PC-3 (cell line): ENCODE measurements at regions not wholly inside any gene's neighbourhood (a gene's known extent, or its start where the extent isn't known, plus 50 kb on each side); places are given as distances from the start of the nearest gene placed in this dataset.
A peak's percentile ranks its signal among the peaks of the same experiment; 100 is the strongest.
"Not testable (repeated sequence)": the region's sequence is repeated elsewhere in the genome, so short reads cannot be mapped to it uniquely, and the experiment has no call there.

Source experiments
- ATAC-seq: fragments of 200-7000 bp; cut with Tn5 transposase; 2 replicates; pipeline ENCODE4 v1.9.1; 2020; ENCODE audit warnings: mild to moderate bottlenecking, moderate library complexity
- BruUV-seq: library from RNA; stranded (reverse); fragments of 400-500 nt; replicated peaks from 2 replicates; lab custom pipeline; 2021; lab: Mats Ljungman, UMichigan
- CTCF ChIA-PET: fragments of 300-600 bp; sonication (Branson Sonifier 250); formaldehyde crosslinking; loops from one replicate; lab custom pipeline; 2022; ENCODE audit warnings: antibody characterized with exemption; lab: Charles Lee
- POLR2A ChIA-PET: fragments of 300-600 bp; sonication (Branson Sonifier 250); formaldehyde crosslinking; loops from one replicate; lab custom pipeline; 2022; ENCODE audit warnings: antibody characterized with exemption; ENCODE audit not compliant: unreplicated experiment; lab: Charles Lee
- DNase-seq: peaks from one replicate; pipeline ENCODE4 v3.0.0-alpha.2; 2015
- H2AFZ ChIP-seq: fragments of 300-600 bp; sonication (generic); 2 replicates; pipeline ENCODE4 v1.6.0; 2016; ENCODE audit warnings: antibody characterized with exemption, low read length
- H3F3A ChIP-seq: fragments of 300-600 bp; sonication (generic); one replicate; pipeline ENCODE4 v1.6.0; 2017; ENCODE audit warnings: antibody characterized with exemption, low read length, control low read depth, mild to moderate bottlenecking; ENCODE audit not compliant: unreplicated experiment
- H3K27ac ChIP-seq: fragments of 300-600 bp; sonication (generic); 2 replicates; pipeline ENCODE4 v1.5.1; 2016; ENCODE audit warnings: mild to moderate bottlenecking, low read length
- H3K27me3 ChIP-seq: fragments of 300-600 bp; sonication (generic); 2 replicates; pipeline ENCODE4 v1.6.1; 2016; ENCODE audit warnings: low read length, mixed read lengths
- H3K36me3 ChIP-seq: fragments of 300-600 bp; sonication (generic); 2 replicates; pipeline ENCODE4 v1.6.1; 2016; ENCODE audit warnings: low read depth, mixed run types, low read length, mixed read lengths
- H3K4me1 ChIP-seq: fragments of 300-600 bp; sonication (generic); 2 replicates; pipeline ENCODE4 v1.5.1; 2016; ENCODE audit warnings: low read length; ENCODE audit not compliant: insufficient read depth
- H3K4me2 ChIP-seq: fragments of 300-600 bp; sonication (generic); 2 replicates; pipeline ENCODE4 v1.6.0; 2016; ENCODE audit warnings: low read length
- H3K4me3 ChIP-seq: fragments of 300-600 bp; sonication (generic); 2 replicates; pipeline ENCODE4 v1.5.1; 2016; ENCODE audit warnings: mild to moderate bottlenecking, low read length, mixed read lengths
- H3K79me2 ChIP-seq: fragments of 300-600 bp; sonication (generic); 2 replicates; pipeline ENCODE4 v1.6.1; 2017; ENCODE audit warnings: low read length, mixed read lengths
- H3K9ac ChIP-seq: fragments of 300-600 bp; sonication (generic); 2 replicates; pipeline ENCODE4 v1.6.0; 2016; ENCODE audit warnings: mild to moderate bottlenecking, low read length
- H3K9me2 ChIP-seq: fragments of 300-600 bp; sonication (generic); replicated peaks from 2 replicates; pipeline ENCODE4 v1.6.1; 2016; ENCODE audit warnings: mixed run types, low read length, mixed read lengths
- H3K9me3 ChIP-seq: fragments of 300-600 bp; sonication (generic); 2 replicates; pipeline ENCODE4 v1.6.1; 2016; ENCODE audit warnings: low read length, mixed read lengths
- H4K20me1 ChIP-seq: fragments of 300-600 bp; sonication (generic); 2 replicates; pipeline ENCODE4 v1.6.1; 2016; ENCODE audit warnings: low read length, mixed read lengths
- EZH2 ChIP-seq: fragments of 300-600 bp; sonication (generic); IDR thresholded peaks from one replicate; pipeline ENCODE4 v1.6.1; 2017; ENCODE audit warnings: antibody characterized with exemption, mild to moderate bottlenecking, low read length; ENCODE audit not compliant: unreplicated experiment
- EZH2phosphoT487 ChIP-seq: fragments of 300-600 bp; sonication (generic); IDR thresholded peaks from 2 replicates; pipeline ENCODE4 v1.6.1; 2018; ENCODE audit warnings: mild to moderate bottlenecking, antibody characterized with exemption, low read length, borderline replicate concordance
- intact Hi-C: fragments of 100-400 bp; cut with micrococcal nuclease; formaldehyde crosslinking; loops from 2 replicates; pipeline ENCODE4 v1.9.0; 2023
- TF ChIP-seq, protein P1 (sequence below): fragments of 300-600 bp; sonication (generic); conservative IDR thresholded peaks from 2 replicates; pipeline ENCODE4 v1.5.1; 2017; ENCODE audit warnings: antibody characterized with exemption, low read depth, mild to moderate bottlenecking, low read length

- H3K4me2 ChIP-seq: no peak overlapping the region
- peaks cover 22% of the 10 kb centered on the region for H3K27me3 ChIP-seq
- H2AFZ ChIP-seq: no peak overlapping the region
- H4K20me1 ChIP-seq: no peaks in the 10 kb centered on the region
- peak; percentile 31 for DNase-seq
- no TSS peak for BruUV-seq
- H3K4me3 ChIP-seq: no peak overlapping the region
- no peaks in the 10 kb centered on the region for H3K9me3 ChIP-seq
- TF ChIP-seq, protein P1, sequence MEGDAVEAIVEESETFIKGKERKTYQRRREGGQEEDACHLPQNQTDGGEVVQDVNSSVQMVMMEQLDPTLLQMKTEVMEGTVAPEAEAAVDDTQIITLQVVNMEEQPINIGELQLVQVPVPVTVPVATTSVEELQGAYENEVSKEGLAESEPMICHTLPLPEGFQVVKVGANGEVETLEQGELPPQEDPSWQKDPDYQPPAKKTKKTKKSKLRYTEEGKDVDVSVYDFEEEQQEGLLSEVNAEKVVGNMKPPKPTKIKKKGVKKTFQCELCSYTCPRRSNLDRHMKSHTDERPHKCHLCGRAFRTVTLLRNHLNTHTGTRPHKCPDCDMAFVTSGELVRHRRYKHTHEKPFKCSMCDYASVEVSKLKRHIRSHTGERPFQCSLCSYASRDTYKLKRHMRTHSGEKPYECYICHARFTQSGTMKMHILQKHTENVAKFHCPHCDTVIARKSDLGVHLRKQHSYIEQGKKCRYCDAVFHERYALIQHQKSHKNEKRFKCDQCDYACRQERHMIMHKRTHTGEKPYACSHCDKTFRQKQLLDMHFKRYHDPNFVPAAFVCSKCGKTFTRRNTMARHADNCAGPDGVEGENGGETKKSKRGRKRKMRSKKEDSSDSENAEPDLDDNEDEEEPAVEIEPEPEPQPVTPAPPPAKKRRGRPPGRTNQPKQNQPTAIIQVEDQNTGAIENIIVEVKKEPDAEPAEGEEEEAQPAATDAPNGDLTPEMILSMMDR: no peak
- TF ChIP-seq EZH2phosphoT487 (no peak), EZH2 (no peak)
- CTCF ChIA-PET: no interaction called here
- no peak overlapping the region for H3K9ac ChIP-seq
- H3K79me2 ChIP-seq: no peaks in the 10 kb centered on the region
- POLR2A ChIA-PET: no interaction called here
- ATAC-seq: no peak
- intact Hi-C loops: no loop called here
- H3K27ac ChIP-seq: no peak overlapping the region
- H3K36me3 ChIP-seq: no peaks in the 10 kb centered on the region
- H3K4me1 ChIP-seq: no peaks in the 10 kb centered on the region
- no peaks in the 10 kb centered on the region for H3K9me2 ChIP-seq
- no peaks in the 10 kb centered on the region for H3F3A ChIP-seq
Measured at GRCh38 chr7:97307521-97308108, 190.1 kb downstream of the SDHAF3 start.

DNA sequence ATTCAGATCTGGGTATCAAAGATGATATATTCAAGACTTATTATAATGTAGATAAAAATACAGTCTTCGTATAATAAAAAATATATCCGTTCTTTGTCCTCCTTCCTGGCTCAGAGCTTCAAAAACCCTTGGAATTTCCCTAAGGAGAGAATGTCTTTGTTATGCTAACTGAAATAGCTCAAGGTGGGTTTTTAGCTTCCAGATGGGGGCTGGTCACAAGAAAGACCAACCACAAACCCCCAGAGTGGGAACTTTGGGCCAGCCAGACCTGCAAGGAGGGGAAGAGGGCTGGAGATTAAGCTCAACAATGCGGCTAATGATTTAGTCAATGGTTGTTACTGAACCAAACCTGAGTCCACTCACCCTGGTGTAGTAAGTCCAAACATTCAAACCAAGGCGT is 196.4 kb downstream of the SDHAF3 start:
- Histone ChIP-seq H3K79me2 (no peaks in the 10 kb centered on the region), H2AFZ (no peak overlapping the region), H3K36me3 (no peaks in the 10 kb centered on the region), H3K27me3 (peaks cover 7% of the 10 kb centered on the region; the same call in 1 of the 2 replicates), H3K27ac (no peak overlapping the region), H3K9me3 (no peaks in the 10 kb centered on the region), H3K9ac (no peak overlapping the region), H3K4me1 (no peaks in the 10 kb centered on the region), H3K4me3 (no peak overlapping the region), H4K20me1 (no peaks in the 10 kb centered on the region), H3F3A (no peaks in the 10 kb centered on the region), H3K4me2 (no peak overlapping the region), H3K9me2 (no peaks in the 10 kb centered on the region)
- ChIA-PET POLR2A (no interaction called here), CTCF (no interaction called here)
- intact Hi-C loops: no loop called here
- ATAC-seq: no peak
- no peak for TF ChIP-seq EZH2
- TF ChIP-seq, protein P1: no peak
- TF ChIP-seq EZH2phosphoT487: no peak
- BruUV-seq: no TSS peak
- no peak for DNase-seq

DNA sequence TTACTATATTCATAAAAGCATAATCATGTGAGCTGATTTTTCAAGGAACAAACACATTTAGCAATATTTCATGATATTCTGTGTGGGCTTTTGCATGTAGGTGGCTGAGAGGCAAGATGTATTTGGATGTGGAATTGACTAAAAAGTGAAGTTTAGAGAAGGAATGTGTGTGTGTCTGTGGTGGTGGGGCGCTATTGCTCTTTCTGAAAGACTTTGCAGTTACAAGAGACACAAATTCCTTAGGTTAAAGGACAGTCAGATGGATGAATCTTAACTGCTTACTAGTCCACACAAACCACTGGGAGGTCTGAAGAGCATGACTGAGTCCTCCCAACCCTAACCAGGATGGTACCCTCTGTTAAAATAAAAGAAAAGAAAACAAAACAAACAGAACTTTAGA is 200.1 kb downstream of the SDHAF3 start:
- H3K9me2 ChIP-seq: no peaks in the 10 kb centered on the region
- H3K4me3 ChIP-seq: no peak overlapping the region
- ChIA-PET POLR2A (no interaction called here), CTCF (no interaction called here)
- no peaks in the 10 kb centered on the region for H3F3A ChIP-seq
- no peaks in the 10 kb centered on the region for H3K79me2 ChIP-seq
- DNase-seq (no peak), ATAC-seq (no peak)
- no peaks in the 10 kb centered on the region for H3K4me1 ChIP-seq
- no peak overlapping the region for H3K4me2 ChIP-seq
- H4K20me1 ChIP-seq: no peaks in the 10 kb centered on the region
- H3K27ac ChIP-seq: no peak overlapping the region
- H3K36me3 ChIP-seq: no peaks in the 10 kb centered on the region
- H3K9ac ChIP-seq: no peak overlapping the region
- no TSS peak for BruUV-seq
- H3K27me3 ChIP-seq: peaks cover 7% of the 10 kb centered on the region; the same call in 1 of the 2 replicates
- no peaks in the 10 kb centered on the region for H3K9me3 ChIP-seq
- H2AFZ ChIP-seq: no peak overlapping the region
- intact Hi-C loops: no loop called here
- TF ChIP-seq EZH2 (no peak), EZH2phosphoT487 (no peak)
- TF ChIP-seq, protein P1: no peak

DNA sequence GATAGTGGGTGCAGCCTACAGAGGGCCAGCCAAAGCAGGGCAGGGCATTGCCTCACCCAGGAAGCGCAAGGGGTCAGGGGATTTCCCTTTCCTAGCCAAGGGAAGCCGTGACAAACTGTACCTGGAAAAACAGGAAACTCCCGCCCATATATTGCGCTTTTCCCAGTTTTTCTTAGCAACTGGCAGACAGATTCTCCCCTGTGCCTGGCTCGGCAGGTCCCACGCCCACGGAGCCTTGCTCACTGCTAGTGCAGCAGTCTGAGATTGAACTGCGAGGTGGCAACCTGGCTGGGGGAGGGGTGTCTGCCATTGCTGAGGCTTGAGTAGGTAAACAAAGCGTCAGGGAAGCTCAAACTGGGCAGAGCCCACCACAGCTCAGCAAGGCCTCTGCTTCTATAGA is 212.4 kb downstream of the SDHAF3 start:
- H3K9ac ChIP-seq, intact Hi-C loops, CTCF ChIA-PET, H3K4me2 ChIP-seq, H3K27ac ChIP-seq, H3K36me3 ChIP-seq, H3K9me2 ChIP-seq, H3F3A ChIP-seq, H4K20me1 ChIP-seq, H2AFZ ChIP-seq, POLR2A ChIA-PET, H3K4me3 ChIP-seq, DNase-seq, BruUV-seq, H3K9me3 ChIP-seq, H3K79me2 ChIP-seq, H3K27me3 ChIP-seq, H3K4me1 ChIP-seq, ATAC-seq: not testable (repeated sequence)
